AG20443 (cell line): ENCODE measurements at regions not wholly inside any gene's neighbourhood (a gene's known extent, or its start where the extent isn't known, plus 50 kb on each side); places are given as distances from the start of the nearest gene placed in this dataset.
A peak's percentile ranks its signal among the peaks of the same experiment; 100 is the strongest.
"Not testable (repeated sequence)": the region's sequence is repeated elsewhere in the genome, so short reads cannot be mapped to it uniquely, and the experiment has no call there.

Experiments
- DNase-seq: peaks from one replicate; pipeline ENCODE4 v3.0.0; 2012; ENCODE audit warnings: low spot score, mixed read lengths

DNA sequence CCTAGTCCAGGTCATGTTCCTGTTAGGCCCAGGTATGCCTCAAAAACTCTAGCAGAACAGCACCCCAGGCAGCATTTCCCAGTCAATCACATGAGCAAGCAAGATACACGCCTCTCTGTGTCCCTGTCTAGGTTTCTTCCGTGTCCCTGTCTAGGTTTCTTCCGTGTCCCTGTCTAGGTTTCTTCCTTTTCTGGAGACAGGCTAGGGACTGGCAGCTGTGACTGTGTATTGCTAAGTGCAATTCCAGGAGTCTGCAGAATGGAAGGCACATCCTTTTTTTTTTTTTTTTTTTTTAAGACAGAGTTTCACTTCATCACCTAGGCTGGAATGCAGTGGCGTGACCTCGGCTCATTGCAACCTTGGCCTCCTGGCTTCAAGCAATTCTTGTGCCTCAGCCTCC is 77.6 kb downstream of the SETD4 start:
- no peak for DNase-seq

- no peak for DNase-seq
Observed at GRCh38 chr21:35981514-35982070, 78.7 kb downstream of the SETD4 start.

GRCh38 chr21:35980821-35981220 is 79.5 kb downstream of the SETD4 start:
- no peak for DNase-seq

- DNase-seq = not testable (repeated sequence)
Observed at GRCh38 chr21:35977860-35978259, 82.5 kb downstream of the SETD4 start.

DNA sequence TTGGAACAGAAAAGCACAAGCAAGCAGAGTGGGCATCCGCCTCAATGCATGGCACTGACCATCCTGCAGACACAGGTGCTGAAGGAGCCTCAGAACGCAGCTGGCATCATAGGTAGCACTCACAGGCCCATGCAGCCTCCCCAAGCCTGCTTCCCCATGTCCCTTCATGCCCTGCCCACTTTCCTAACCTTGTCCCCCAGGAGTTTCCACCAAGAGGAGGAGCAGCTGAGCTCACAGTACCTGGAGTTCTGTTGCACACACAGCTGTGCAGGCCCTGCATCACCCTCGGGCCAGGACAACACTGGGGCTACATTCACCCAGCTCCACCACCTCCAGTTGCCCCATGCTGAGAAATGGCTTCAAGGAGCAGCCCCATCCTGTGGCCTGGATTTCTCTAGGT is 83.4 kb downstream of the SETD4 start:
- no peak for DNase-seq

DNA sequence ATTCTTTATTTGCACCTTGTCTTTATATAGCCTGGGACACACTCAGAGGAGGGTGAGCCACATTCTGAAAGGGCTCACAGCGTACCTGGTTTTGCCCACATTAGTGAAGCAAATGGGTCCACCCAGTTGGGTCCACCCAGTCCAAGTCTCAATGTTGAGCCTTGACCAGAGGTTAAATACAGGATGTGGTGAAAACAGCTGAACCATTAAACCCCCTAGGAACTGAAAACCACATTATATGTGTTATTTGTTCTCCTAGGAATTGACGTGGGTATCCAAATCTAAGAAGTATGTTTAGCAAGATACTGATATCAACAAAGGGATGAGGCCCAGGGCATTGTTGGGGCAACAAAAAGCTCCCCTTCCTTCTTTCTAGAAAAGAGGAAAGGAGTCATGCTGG is 83.8 kb downstream of the SETD4 start:
- no peak for DNase-seq

GRCh38 chr21:35974775-35975174 is 85.6 kb downstream of the SETD4 start:
- DNase-seq = no peak

- DNase-seq = no peak
Observed at GRCh38 chr21:35971824-35972223, 88.5 kb downstream of the SETD4 start.

DNA sequence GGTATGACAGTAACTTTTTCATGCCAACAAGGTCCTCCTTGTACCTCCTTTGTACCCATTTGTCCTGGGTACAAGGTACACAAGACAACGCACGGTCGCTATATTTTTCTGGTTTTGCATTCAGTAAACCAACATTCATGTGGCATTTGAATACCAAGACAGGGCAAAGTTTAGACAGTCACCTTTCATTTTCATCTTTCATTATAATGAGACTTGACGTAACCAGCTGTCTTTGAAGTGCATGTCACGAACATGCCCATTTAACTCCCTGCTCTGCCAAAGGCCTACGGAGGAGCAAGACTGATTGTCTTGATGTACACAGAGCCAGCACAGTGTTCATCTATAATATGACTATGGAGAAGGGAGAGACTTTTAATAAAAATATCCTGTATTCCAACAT is 91.0 kb downstream of the SETD4 start:
- no peak for DNase-seq

- no peak for DNase-seq
Observed at GRCh38 chr21:35968564-35968963, 91.8 kb downstream of the SETD4 start.

DNA sequence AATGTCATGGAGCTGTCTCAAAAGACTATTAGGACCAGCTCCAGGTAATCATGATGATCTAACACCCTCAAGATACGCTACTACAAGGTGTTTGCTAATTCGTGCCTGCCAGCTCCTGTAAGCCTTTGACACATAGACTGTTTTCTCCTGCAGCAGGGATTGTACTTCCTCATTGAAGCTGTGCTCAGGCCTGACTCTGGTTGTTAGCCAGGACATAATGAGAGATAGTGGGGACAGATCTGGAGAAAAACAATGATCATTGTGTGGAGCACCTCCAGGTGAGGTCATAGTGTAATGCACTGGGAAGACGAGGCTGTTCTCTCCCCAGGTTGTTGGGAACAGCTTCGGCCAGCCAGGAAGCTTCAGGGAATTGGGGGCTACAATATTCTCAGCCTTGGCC is 94.6 kb downstream of the SETD4 start:
- no peak for DNase-seq

DNA sequence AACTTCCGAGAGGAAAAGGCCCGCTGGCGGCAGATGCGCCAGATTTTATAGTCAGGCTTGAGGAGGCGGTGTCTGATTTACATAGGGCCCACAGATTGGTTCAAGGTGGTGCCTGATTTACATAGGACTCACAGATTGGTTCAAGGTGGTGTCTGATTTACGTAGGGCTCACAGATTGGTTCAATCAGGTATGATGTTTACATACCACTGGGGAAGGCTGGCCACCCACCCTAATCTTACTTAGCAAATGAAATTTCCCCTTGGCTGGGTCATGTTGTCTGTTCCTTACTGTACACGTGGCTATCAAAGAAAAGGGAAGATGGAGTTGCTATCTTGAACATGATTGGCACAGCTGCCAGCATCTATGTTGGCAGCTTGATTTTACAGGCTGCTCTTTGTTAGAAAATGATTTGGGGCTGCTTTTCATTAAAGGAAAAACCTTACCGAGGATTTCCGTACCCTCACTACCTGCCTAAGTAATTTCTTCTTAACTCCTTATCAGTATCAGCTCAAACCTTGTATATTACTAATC is 96.3 kb downstream of the SETD4 start:
- DNase-seq = peak; percentile 21

DNA sequence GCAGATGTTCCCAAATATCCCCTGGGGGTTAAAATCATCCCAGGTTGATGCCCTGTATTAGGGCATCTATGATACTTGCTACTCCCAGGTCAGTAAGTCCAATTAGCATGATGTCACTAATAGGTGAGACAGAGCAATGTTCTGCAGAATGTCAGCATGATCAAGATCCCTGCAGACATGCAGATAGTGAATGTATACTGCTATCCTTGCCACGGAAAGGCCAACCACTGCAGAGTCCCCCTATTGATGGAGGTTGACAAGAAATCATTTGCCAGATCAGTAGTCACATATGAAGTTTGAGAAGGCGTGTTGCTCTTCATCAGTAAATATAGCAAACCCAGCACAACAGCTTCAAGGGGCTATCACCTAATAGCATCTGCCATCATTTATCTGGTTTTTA is 97.4 kb downstream of the SETD4 start:
- no peak for DNase-seq

GRCh38 chr21:35954066-35954465 is 106.3 kb downstream of the SETD4 start:
- no peak for DNase-seq

GRCh38 chr21:35953597-35953996 is 106.7 kb downstream of the SETD4 start:
- DNase-seq = peak; percentile 14

DNA sequence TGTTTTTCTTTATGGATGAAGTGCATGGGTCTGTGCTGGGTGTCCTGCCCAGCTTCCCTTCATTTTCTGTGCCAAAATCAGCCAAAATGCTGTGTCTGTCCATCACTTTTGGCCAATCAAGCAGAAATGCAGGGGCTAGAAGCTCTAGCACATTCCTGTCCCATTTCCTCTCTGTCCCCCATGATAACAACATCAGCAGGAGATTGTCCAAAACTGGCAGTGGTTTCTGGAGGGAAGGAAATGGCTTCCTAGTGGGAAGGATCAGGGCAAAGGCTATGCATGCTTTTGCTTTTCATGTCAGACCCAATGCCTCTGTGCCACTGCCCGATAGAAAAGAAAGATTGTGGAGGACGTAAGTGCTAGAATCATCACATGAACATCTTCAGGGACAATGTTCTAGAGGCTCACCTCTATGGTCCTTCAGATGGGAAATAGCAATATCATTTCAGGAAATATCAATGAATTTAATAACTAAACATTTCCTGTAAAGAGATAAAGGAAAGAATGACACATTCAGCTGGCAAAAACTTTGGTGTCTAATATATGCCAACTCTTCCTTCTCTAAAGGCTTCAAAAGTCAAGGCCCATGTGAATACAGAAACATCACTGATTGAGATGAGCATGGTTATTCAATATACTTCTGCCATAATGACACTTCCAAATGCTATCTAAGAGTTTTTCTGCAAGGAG is 107.5 kb downstream of the SETD4 start:
- no peak for DNase-seq

DNA sequence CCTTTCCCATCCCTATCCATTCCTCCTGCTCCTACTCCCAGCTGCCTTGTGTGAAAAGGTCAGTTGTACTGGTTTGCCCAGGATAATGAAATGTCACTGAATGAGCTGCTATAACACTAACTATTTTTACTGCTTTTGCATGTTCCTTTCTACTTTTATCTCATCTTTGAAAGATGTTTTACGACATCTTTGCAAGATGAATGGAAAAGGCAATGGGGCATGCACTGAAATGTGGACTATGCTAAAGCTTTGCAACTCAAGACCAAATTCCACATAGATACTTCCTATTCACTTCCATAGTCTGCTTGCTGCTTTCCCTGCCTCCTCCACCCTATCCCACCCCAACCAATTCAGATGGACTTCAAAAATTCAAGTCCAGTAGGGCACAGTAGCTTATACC is 111.3 kb downstream of the SETD4 start:
- no peak for DNase-seq

- no peak for DNase-seq
Observed at GRCh38 chr21:35945089-35945671, 115.1 kb downstream of the SETD4 start.

DNA sequence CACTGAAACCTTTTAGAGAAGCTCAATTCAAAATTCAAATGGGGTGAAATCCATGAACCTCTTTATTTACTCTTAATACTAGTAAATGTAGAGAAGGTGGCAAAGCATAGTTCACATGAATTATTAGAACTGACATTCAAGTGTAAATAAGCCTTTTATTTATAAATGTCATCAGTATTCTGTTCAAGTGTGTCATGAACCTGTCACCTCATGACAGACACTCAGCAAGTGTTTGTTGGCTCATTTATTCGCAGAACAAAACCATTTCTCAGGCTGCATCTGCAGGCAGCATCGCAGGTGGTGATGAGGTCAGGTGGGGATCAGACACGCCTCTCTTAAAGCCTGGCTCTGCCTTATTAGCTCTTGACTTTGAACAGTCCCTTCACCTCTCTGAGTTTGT is 116.6 kb downstream of the SETD4 start:
- no peak for DNase-seq

DNA sequence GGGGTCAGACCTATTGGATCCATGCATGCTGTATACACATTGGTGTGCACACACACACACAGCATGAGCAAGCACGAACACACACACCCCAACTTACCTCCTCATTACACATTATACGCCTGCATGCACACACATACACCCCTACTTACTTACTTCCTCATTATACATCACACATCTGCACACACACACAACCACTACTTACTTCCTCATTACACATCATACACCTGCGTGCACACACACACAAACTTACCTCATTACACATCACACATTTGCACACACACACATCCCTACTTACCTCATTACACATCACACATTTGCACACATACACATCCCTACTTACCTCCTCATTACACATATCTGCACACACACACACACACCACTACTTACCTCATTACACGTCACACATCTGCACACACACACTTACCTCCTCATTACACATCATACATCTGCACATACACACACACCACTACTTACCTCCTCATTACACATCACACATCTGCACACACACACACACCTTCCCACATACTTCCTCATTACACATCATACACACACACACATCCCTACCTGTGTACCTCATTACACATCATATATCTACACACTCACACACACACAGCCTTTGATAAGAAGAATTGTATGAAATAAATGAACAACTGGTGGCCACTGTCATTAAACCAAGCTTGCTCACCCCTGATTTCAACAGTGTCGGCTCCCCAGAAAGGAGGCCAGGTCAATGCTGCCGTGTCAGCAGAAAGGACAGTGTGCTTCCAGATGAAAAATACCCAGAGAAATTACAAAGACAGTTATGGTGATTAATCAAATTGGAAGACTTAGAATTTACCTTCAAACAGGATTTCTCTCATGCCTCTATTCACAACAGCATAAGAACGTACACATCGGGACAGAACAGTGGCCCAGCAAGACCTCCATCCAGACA is 117.8 kb downstream of the SETD4 start:
- no peak for DNase-seq

DNA sequence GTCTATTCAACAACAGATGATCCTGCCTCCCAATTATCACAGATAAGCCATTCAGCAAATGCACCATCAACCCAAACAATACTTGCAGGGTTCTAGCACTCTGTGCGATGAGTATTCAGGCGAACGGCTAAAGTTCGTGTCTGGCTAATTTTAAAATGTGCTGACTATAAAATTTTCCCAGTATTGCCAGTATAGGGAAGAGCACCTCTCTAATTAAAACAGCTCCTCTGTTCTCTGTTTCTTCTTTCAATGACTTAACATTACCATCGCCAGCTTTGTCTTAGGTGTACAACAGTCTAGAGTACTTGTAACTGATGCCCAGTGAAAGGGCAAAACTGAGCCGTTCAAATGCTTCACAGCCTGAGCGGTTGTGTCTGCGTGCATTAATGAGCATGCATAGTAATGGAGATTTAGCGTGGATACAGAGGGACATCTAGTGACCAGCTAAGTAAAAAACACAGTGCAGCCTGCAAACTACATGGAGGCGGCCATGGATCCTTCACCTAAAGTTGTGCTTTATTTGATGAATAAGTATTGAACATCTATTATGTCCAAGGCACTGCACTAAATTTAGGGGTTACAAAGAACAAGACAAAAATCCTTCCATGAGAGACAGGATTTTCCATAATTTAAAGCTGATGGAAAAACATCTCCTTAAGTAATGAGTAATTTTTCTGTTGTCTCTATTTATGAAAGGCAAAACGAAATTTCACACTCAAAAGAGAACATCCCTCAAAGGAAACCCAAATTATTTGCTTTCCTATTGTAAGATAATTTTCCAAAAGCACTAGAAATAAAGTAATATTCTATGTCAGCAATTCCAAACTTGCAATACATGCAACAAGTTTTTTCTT is 120.0 kb downstream of the SETD4 start:
- peak; percentile 81 for DNase-seq

DNA sequence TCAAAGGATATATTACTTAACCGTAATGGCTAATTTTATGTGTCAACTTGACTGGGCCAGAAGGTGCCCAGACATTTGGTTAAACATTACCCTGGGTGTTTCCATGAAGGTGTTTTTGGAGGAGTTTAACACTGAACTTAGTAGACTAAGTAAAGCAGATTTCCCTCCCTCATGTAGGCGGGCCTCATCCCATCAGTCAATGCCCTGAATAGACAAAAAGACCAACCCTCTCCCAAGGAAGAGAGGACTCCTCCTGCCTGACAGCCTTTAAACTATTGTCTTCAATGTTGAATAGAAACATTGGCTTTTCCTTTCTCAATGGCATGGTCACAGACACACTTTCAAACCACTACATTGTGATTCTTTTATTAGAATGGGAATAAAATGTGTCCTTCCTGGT is 121.9 kb downstream of the SETD4 start:
- no peak for DNase-seq
